ENCODE measurements at regions not wholly inside any gene's neighbourhood (a gene's known extent, or its start where the extent isn't known, plus 50 kb on each side); places are given as distances from the start of the nearest gene placed in this dataset.

GRCh38 chr2:194483041-194483440, 1174.0 kb upstream of the SLC39A10 start:
- no TSS peak for BruUV-seq (replicated peaks)
- ATAC-seq: no peak

GRCh38 chr2:194465641-194466040, 1191.4 kb upstream of the SLC39A10 start:
- ATAC-seq: no peak
- CTCF ChIA-PET: no interaction called here
- intact Hi-C loops (cut with micrococcal nuclease): no loop called here

More at GRCh38 chr2:194483041-194483440, 1174.0 kb upstream of the SLC39A10 start:
- Histone ChIP-seq H3K9me3 (ENCODE audit: low read length) (no peaks in the 10 kb centered on the region), H3K27me3 (ENCODE audit: low read length) (no peaks in the 10 kb centered on the region), H3K4me1 (ENCODE audit: insufficient read depth, low read length) (no peaks in the 10 kb centered on the region), H3K4me3 (ENCODE audit: low read length) (no peak overlapping the region), H3K9me2 (replicated peaks; ENCODE audit: low read length) (no peaks in the 10 kb centered on the region), H3F3A (ENCODE audit: low read length, unreplicated experiment) (no peaks in the 10 kb centered on the region), H3K4me2 (ENCODE audit: low read length) (no peak overlapping the region), H4K20me1 (ENCODE audit: low read length) (no peaks in the 10 kb centered on the region), H3K36me3 (ENCODE audit: low read depth, low read length) (no peaks in the 10 kb centered on the region), H2AFZ (ENCODE audit: low read length) (no peak overlapping the region), H3K27ac (ENCODE audit: low read length) (no peak overlapping the region), H3K9ac (ENCODE audit: low read length) (no peak overlapping the region), H3K79me2 (ENCODE audit: low read length) (no peaks in the 10 kb centered on the region)
- DNase-seq: no peak
- ChIA-PET POLR2A (ENCODE audit: unreplicated experiment) (no interaction called here), CTCF (no interaction called here)
- TF ChIP-seq EZH2phosphoT487 (IDR thresholded peaks at IDR 0.05; ENCODE audit: borderline replicate concordance, low read length) (no peak), CTCF (conservative IDR thresholded peaks at IDR 0.05; ENCODE audit: low read depth, low read length) (no peak), EZH2 (IDR thresholded peaks at IDR 0.05; ENCODE audit: low read length, unreplicated experiment) (no peak)
- intact Hi-C loops (cut with micrococcal nuclease): no loop called here

More at GRCh38 chr2:194465641-194466040, 1191.4 kb upstream of the SLC39A10 start:
- TF ChIP-seq EZH2 (IDR thresholded peaks at IDR 0.05; ENCODE audit: low read length, unreplicated experiment): no peak
- TF ChIP-seq EZH2phosphoT487 (IDR thresholded peaks at IDR 0.05; ENCODE audit: borderline replicate concordance, low read length): no peak
- no peak for TF ChIP-seq CTCF (conservative IDR thresholded peaks at IDR 0.05; ENCODE audit: low read depth, low read length)
- Histone ChIP-seq H3K9ac (ENCODE audit: low read length) (no peak overlapping the region), H3K36me3 (ENCODE audit: low read depth, low read length) (no peaks in the 10 kb centered on the region), H3K4me1 (ENCODE audit: insufficient read depth, low read length) (no peaks in the 10 kb centered on the region), H4K20me1 (ENCODE audit: low read length) (no peaks in the 10 kb centered on the region), H3K79me2 (ENCODE audit: low read length) (no peaks in the 10 kb centered on the region), H3K9me3 (ENCODE audit: low read length) (no peaks in the 10 kb centered on the region), H3K9me2 (replicated peaks; ENCODE audit: low read length) (no peaks in the 10 kb centered on the region), H2AFZ (ENCODE audit: low read length) (no peak overlapping the region), H3F3A (ENCODE audit: low read length, unreplicated experiment) (no peaks in the 10 kb centered on the region), H3K4me2 (ENCODE audit: low read length) (no peak overlapping the region), H3K27me3 (ENCODE audit: low read length) (no peaks in the 10 kb centered on the region), H3K4me3 (ENCODE audit: low read length) (no peak overlapping the region), H3K27ac (ENCODE audit: low read length) (no peak overlapping the region)
- no peak for DNase-seq
- POLR2A ChIA-PET (ENCODE audit: unreplicated experiment): interaction anchor here (0.6 kb wide), 1 partner anchor 468 kb away, joined by 3 read pairs; no protein-coding TSS in a partner anchor
- BruUV-seq (replicated peaks): no TSS peak
